GM19467 (cell line): ENCODE measurements at regions not wholly inside any gene's neighbourhood (a gene's known extent, or its start where the extent isn't known, plus 50 kb on each side); places are given as distances from the start of the nearest gene placed in this dataset.

Source experiments
- ATAC-seq: cut with Tn5 transposase; IDR thresholded peaks from one replicate; pipeline ENCODE4 v1.9.1; 2021; ENCODE audit warnings: mild to moderate bottlenecking, moderate library complexity; ENCODE audit not compliant: unreplicated experiment

- no peak for ATAC-seq
These were observed 201.9 kb upstream of the UBASH3B start for GRCh38 chr11:122453586-122453985.

GRCh38 chr11:122451911-122452310 lies 203.6 kb upstream of the UBASH3B start:
- ATAC-seq, result no peak

GRCh38 chr11:122441666-122442035 lies 213.9 kb upstream of the UBASH3B start:
- ATAC-seq, result no peak

- ATAC-seq, result no peak
These were observed 214.5 kb upstream of the UBASH3B start for GRCh38 chr11:122440811-122441665.

- ATAC-seq, result no peak
These were observed 215.4 kb upstream of the UBASH3B start for GRCh38 chr11:122439866-122440810.

- ATAC-seq, result no peak
These were observed 219.3 kb upstream of the UBASH3B start for GRCh38 chr11:122436188-122436555.

- ATAC-seq, result no peak
These were observed 219.9 kb upstream of the UBASH3B start for GRCh38 chr11:122435540-122436187.

GRCh38 chr11:122434786-122435185 lies 220.7 kb upstream of the UBASH3B start:
- ATAC-seq, result no peak

GRCh38 chr11:122430490-122430889 lies 225.0 kb upstream of the UBASH3B start:
- no peak for ATAC-seq

- no peak for ATAC-seq
These were observed 229.4 kb upstream of the UBASH3B start for GRCh38 chr11:122426073-122426472.

GRCh38 chr11:122424636-122425035 lies 230.9 kb upstream of the UBASH3B start:
- no peak for ATAC-seq

GRCh38 chr11:122423886-122424285 lies 231.6 kb upstream of the UBASH3B start:
- no peak for ATAC-seq

- ATAC-seq, result no peak
These were observed 232.2 kb upstream of the UBASH3B start for GRCh38 chr11:122423273-122423672.

- no peak for ATAC-seq
These were observed 232.8 kb upstream of the UBASH3B start for GRCh38 chr11:122422682-122423081.

GRCh38 chr11:122421702-122422101 lies 233.8 kb upstream of the UBASH3B start:
- ATAC-seq, result no peak

GRCh38 chr11:122418032-122418431 lies 237.5 kb upstream of the UBASH3B start:
- ATAC-seq, result no peak

- no peak for ATAC-seq
These were observed 241.0 kb upstream of the UBASH3B start for GRCh38 chr11:122414406-122415018.

- ATAC-seq, result no peak
These were observed 241.8 kb upstream of the UBASH3B start for GRCh38 chr11:122413677-122414076.

- no peak for ATAC-seq
These were observed 242.9 kb upstream of the UBASH3B start for GRCh38 chr11:122412581-122412980.

- ATAC-seq, result no peak
These were observed 249.1 kb upstream of the UBASH3B start for GRCh38 chr11:122406466-122406865.
